GM12875 (cell line): ENCODE measurements at regions not wholly inside any gene's neighbourhood (a gene's known extent, or its start where the extent isn't known, plus 50 kb on each side); places are given as distances from the start of the nearest gene placed in this dataset.

Source experiments
- H3K4me3 ChIP-seq: one replicate; pipeline ENCODE4 v1.5.1; 2011; ENCODE audit warnings: low read depth, low read length, control low read depth
- TF ChIP-seq, protein P1 (sequence below): IDR thresholded peaks from 2 replicates; pipeline ENCODE4 v1.5.1; 2011; ENCODE audit warnings: low read depth, mild to moderate bottlenecking, control low read depth, inconsistent platforms, low read length, moderate library complexity, borderline replicate concordance; ENCODE audit not compliant: insufficient read depth

DNA sequence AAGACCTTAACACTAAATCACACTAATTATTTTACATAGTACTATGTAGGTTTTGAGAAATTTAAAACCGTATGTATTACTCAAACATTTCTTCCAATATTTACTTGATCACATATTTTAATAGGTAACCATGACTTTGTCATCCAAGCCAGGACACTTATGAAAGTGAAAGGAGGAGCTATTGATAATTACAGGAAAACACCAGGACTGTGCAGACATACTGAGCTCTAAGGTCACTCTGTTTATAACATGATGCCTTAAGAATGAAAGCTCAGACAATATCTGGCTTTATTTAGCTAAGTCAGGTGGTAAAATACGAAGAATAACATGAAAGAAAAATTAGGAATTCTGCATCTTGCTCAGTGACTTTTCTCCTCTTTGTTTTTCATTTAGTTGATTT lies 216.0 kb upstream of the NANOGP8 start:
- H3K4me3 ChIP-seq = no peak overlapping the region
- TF ChIP-seq, protein P1, sequence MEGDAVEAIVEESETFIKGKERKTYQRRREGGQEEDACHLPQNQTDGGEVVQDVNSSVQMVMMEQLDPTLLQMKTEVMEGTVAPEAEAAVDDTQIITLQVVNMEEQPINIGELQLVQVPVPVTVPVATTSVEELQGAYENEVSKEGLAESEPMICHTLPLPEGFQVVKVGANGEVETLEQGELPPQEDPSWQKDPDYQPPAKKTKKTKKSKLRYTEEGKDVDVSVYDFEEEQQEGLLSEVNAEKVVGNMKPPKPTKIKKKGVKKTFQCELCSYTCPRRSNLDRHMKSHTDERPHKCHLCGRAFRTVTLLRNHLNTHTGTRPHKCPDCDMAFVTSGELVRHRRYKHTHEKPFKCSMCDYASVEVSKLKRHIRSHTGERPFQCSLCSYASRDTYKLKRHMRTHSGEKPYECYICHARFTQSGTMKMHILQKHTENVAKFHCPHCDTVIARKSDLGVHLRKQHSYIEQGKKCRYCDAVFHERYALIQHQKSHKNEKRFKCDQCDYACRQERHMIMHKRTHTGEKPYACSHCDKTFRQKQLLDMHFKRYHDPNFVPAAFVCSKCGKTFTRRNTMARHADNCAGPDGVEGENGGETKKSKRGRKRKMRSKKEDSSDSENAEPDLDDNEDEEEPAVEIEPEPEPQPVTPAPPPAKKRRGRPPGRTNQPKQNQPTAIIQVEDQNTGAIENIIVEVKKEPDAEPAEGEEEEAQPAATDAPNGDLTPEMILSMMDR = no peak

DNA sequence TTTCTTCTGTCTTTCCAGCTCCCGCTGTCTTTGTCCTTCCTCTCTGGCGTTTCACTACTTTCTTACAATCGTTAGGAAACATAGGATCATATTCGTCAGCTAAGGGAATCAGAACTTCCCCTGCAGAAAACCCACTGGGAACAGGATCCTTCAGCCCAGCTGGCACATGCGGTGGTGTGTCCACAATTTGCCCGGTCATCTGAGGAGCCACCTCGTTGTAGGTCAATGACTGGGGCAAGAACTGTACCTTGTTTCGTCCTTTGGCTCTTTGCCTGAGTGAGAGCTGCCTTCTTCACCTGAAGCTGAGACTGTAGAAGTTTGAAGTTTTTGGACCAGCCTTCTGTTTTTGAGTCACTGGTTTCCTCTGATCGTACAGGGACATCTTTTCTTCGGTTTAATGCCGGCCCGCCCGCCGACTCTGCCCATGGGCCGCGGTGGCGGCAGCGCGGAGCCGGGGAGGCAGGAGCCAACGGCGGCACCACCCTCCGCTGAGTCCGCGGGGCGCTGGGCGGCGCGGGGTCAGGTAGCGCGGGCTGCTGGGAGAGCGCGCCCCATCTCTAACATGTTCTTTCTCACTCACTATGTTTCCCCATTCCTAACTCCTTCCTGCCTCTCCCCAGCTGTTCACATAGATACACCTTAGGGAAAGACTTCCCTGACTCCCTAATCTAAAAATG lies 214.1 kb upstream of the NANOGP8 start:
- no peak overlapping the region for H3K4me3 ChIP-seq
- TF ChIP-seq, protein P1 = no peak

DNA sequence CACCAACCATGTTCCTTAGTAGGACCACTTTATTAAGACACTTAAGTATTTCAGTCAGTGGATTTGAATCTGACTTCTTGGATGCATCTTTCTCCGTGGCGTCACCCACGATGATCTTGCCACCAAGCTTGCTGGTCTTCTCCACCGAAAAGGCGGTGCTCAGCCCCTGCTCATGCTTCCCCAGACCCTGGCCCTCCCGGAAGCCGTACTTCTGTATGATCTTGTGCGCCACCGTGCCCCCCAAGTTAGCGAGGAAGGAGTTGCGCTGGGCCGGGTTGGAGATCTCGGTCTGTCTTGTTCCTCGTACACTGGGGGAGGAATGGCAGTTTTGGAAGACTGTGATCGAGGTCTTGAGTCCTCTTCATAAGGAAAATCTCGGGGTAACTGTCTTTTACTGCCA lies 213.4 kb upstream of the NANOGP8 start:
- TF ChIP-seq, protein P1 = no peak
- H3K4me3 ChIP-seq = no peak overlapping the region

DNA sequence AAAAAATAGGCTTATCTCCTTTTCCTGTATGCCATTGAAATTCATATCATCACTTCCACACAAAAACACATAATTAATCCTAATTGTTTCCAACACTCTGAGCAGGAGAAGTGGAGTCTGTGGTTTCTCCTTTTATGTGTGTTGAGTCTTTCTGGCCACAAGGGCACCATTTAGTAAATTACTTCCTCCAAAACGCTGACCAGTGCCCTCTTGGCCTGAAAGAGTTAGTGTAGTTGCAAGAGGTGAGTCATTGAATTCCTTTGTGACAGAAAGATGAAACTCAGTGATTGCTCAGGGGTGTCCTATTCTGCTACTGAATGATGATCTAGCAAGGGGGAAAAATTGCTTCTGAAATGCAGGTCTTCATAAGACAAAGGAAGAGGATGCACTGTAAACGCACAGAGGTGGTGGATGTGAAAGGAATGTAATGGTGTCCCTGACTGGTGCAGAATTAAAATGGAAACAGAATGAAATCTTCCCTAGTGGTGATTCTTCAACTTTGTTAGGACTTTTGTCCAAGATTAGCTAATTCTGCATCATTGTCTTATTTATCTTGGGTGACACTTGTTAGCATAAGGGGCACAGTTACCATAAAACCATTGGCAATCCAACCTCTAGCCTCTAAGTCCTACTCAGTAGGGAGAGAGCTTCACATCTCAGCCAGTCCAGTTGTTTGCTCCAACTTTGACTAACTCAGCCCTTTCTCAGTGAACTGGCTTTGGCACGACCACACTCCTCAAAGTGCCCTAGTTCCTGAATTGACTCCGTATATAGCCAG lies 208.4 kb upstream of the NANOGP8 start:
- TF ChIP-seq, protein P1 = no peak
- H3K4me3 ChIP-seq = no peak overlapping the region

DNA sequence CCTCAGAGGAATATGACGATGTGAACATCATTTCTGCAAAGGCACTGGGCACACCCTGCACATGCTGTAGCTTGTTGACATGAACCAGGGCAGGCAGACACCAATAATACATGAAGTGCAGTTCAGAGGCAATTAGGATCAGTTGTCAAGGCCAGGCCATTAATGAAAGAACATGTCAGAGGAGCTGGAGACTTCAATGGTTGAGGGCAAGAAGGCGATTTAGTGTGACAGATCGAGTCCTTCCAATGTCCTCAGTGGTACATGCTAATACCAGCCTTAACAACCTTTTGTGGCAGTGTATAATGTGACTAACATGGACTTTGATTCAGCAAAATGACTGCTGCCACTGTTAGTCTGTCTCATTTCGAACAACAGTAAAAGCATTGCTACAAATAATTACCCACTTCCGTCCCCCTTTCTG lies 205.2 kb upstream of the NANOGP8 start:
- TF ChIP-seq, protein P1 = no peak
- no peak overlapping the region for H3K4me3 ChIP-seq

DNA sequence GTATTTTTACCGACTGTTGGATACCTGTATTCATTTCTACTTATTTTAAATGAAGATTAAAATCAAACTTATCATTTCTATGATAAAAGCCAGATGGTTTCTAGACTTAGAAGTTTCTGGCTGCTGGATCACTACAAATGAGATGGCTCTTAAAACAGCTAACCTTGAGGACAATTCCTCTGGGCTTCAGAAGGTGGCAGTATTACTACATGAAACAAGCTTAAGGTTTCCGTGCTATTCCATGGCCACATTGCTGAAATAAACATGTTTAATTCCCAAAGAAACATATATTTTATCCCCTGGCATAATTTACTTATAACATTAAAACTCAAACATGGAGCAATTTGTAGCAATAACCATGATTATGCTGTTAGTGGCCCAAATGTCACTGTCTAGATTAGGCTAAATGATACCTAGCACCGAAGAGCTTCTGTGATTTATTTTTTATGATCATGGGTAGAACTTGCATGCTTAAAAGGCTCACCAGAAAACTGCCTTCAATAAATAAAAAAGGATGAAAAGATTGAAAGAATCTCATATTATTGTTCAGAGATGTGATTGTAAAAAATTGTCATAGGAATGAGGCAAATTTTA lies 204.0 kb upstream of the NANOGP8 start:
- no peak overlapping the region for H3K4me3 ChIP-seq
- TF ChIP-seq, protein P1 = peak; percentile 60; the same call in 1 of the 2 replicates
